Ascending aorta (tissue), 2 donors: ENCODE measurements at regions not wholly inside any gene's neighbourhood (a gene's known extent, or its start where the extent isn't known, plus 50 kb on each side); places are given as distances from the start of the nearest gene placed in this dataset.

Experiments
- DNase-seq, 2 donors: peaks; one replicate each; pipeline ENCODE4 v3.0.0-alpha.2; 2019; ENCODE audit warnings: low spot score in 2 of 2
- H3K27ac ChIP-seq, 2 donors: fragments of 200-600 bp; sonication (generic); one replicate each; pipeline ENCODE4 v1.5.1; 2016 to 2017; ENCODE audit warnings: mild to moderate bottlenecking in 1 of 2
- H3K27me3 ChIP-seq: fragments of 200-600 bp; sonication (generic); one replicate; pipeline ENCODE4 v1.5.1; 2017
- H3K36me3 ChIP-seq, 2 donors: fragments of 200-600 bp; sonication (generic); one replicate each; pipeline ENCODE4 v1.5.1; 2016
- H3K4me1 ChIP-seq, 2 donors: fragments of 200-600 bp; sonication (generic); one replicate each; pipeline ENCODE4 v1.5.1; 2016 to 2017; ENCODE audit warnings: mild to moderate bottlenecking in 1 of 2
- H3K4me3 ChIP-seq, 2 donors: fragments of 200-600 bp; sonication (generic); one replicate each; pipeline ENCODE4 v1.5.1; 2016 to 2017; ENCODE audit warnings: mild to moderate bottlenecking in 1 of 2
- H3K9me3 ChIP-seq, 2 donors: fragments of 200-600 bp; sonication (generic); one replicate each; pipeline ENCODE4 v1.5.1; 2016
- intact Hi-C: fragments of 100-400 bp; cut with DNase I; formaldehyde crosslinking; loops from one replicate; pipeline ENCODE4 v1.15.1; 2023
- TF ChIP-seq, protein P1 (sequence below), 3 experiments: fragments of 200-600 bp in 2 of 3; fragments of 450-650 bp in 1 of 3; sonication (generic) in 2 of 3; IDR thresholded peaks; one replicate each; pipeline ENCODE4 v1.5.1; 2016 to 2019; ENCODE audit warnings: antibody characterized with exemption in 3 of 3, mild to moderate bottlenecking in 1 of 3, moderate library complexity in 1 of 3

DNA sequence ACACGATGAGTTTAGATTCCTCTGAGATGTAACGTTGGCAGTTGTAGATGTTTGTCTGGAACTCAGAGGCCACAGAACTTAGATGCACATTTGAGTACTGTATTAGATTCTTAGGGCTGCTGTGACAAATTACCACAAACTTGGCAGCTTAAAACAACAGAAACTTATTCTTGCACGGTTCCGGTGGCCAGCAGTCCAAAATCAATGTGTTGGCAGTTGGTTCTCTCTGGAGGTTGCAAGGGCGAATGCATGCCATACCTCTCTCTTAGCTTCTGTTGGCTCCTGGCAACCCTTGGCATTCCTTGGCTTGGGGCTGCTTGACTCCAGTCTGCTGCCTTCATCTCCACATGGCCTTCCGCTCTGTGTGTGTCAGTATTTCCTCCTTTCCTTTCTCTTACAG lies 118.9 kb downstream of the C12orf75 start:
- no peaks in the 10 kb centered on the region for H3K36me3 ChIP-seq
- TF ChIP-seq, protein P1, sequence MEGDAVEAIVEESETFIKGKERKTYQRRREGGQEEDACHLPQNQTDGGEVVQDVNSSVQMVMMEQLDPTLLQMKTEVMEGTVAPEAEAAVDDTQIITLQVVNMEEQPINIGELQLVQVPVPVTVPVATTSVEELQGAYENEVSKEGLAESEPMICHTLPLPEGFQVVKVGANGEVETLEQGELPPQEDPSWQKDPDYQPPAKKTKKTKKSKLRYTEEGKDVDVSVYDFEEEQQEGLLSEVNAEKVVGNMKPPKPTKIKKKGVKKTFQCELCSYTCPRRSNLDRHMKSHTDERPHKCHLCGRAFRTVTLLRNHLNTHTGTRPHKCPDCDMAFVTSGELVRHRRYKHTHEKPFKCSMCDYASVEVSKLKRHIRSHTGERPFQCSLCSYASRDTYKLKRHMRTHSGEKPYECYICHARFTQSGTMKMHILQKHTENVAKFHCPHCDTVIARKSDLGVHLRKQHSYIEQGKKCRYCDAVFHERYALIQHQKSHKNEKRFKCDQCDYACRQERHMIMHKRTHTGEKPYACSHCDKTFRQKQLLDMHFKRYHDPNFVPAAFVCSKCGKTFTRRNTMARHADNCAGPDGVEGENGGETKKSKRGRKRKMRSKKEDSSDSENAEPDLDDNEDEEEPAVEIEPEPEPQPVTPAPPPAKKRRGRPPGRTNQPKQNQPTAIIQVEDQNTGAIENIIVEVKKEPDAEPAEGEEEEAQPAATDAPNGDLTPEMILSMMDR (IDR thresholded peaks at IDR 0.05), result no peak
- H3K4me1 ChIP-seq, result peaks cover 0 to 8% of the 10 kb centered on the region in 2 donors
- H3K4me3 ChIP-seq, result no peak overlapping the region
- no peaks in the 10 kb centered on the region for H3K27me3 ChIP-seq
- DNase-seq, result no peak
- no peaks in the 10 kb centered on the region for H3K9me3 ChIP-seq
- intact Hi-C loops, result no loop called here
- no peak overlapping the region for H3K27ac ChIP-seq

DNA sequence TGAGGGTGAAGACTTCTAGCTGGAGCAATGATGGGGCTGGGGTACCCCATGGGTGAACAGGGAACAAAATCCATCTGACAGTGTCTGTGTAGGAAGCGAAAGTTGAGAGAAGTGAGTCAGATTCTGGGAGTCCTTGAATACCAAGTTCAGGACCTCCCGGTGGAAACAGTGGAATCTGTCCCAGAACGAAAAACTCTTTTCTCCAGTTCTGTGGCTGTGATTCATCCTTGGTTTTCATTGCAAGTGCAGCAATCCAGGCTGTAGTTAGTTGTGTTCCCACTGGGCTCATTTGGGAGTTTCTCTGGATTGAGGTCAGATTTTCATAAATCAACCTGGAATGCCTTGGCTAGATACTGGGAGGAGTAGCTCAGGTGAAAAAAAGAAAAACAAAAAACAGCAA lies 120.7 kb downstream of the C12orf75 start:
- no peaks in the 10 kb centered on the region for H3K9me3 ChIP-seq
- H3K4me3 ChIP-seq, result no peak overlapping the region
- intact Hi-C loops, result no loop called here
- peaks cover 0 to 3% of the 10 kb centered on the region in 2 donors for H3K4me1 ChIP-seq
- DNase-seq, result no peak
- no peak overlapping the region for H3K27ac ChIP-seq
- H3K27me3 ChIP-seq, result no peaks in the 10 kb centered on the region
- TF ChIP-seq, protein P1 (IDR thresholded peaks at IDR 0.05), result no peak
- no peaks in the 10 kb centered on the region for H3K36me3 ChIP-seq

DNA sequence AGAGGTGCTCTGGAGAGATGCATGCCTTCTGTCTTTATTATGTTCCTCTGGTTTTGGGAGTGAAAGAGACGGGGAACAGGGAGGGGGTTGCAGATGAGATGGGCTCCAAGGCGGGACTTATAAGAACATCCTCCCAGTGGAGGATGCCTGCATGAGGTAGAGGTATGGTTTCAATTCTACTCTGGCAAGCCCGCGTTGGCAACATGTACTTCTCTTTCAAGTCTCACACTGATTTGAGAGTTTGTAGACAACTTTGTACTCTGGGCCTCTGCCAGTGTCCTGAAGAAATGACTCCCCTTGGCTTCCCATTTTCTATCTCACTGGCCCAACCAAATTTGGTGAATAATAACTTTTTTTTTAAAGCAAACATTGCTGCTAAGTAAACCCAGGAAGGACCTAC lies 121.3 kb downstream of the C12orf75 start:
- no peaks in the 10 kb centered on the region for H3K9me3 ChIP-seq

DNA sequence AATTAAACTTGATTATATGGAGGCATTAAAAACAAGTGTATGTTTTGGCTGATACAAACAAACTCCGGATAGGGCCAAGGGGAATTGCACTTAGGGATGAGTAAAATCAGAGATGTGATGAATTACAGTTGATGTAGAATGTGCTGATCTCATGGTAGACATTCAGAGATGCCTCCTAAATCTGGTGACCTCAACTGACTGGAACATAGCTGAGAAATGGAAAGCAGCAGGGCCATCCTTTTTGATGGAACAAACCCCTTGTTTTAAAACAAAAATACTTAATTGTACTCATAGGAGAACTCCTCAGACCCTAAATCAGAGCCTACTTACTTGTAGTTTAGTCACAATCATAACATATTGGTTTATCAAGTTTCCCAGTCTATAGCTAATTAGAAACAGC lies 122.8 kb downstream of the C12orf75 start:
- Histone ChIP-seq H3K27ac (no peak overlapping the region), H3K9me3 (no peaks in the 10 kb centered on the region), H3K27me3 (no peaks in the 10 kb centered on the region), H3K4me1 (peaks cover 0 to 3% of the 10 kb centered on the region in 2 donors), H3K36me3 (no peaks in the 10 kb centered on the region), H3K4me3 (no peak overlapping the region)
- no peak for DNase-seq
- intact Hi-C loops, result no loop called here
- TF ChIP-seq, protein P1 (IDR thresholded peaks at IDR 0.05), result no peak

More for the DNA sequence above, 121.3 kb downstream of the C12orf75 start:
- no peak overlapping the region for H3K4me3 ChIP-seq
- H3K36me3 ChIP-seq, result no peaks in the 10 kb centered on the region
- no peaks in the 10 kb centered on the region for H3K27me3 ChIP-seq
- TF ChIP-seq, protein P1 (IDR thresholded peaks at IDR 0.05), result no peak
- H3K27ac ChIP-seq, result no peak overlapping the region
- H3K4me1 ChIP-seq, result peaks cover 0 to 3% of the 10 kb centered on the region in 2 donors
- no peak for DNase-seq
- intact Hi-C loops, result no loop called here

DNA sequence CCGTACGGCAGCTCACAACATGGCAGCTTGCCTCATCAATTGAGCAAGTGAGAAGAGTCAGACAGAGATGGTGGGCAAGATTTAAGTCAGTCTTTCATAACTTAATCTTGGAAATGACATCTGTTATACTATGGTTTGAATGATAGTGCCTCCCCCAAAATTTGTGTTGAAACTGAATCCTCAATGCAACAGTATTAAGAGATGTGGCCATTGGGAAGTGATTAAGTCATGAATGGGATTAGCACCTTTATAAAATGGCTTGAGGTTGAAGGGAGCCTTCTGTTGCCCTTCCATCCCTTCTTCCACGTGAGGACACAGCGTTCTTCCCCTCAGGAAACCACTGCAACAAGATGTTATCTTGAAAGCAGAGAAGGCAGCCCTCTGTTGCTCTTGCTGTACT lies 124.2 kb downstream of the C12orf75 start:
- H3K27ac ChIP-seq, result no peak overlapping the region
- no peak overlapping the region for H3K4me3 ChIP-seq
- H3K9me3 ChIP-seq, result no peaks in the 10 kb centered on the region
- TF ChIP-seq, protein P1 (IDR thresholded peaks at IDR 0.05), result no peak
- H3K27me3 ChIP-seq, result no peaks in the 10 kb centered on the region
- no peak for DNase-seq
- no peaks in the 10 kb centered on the region for H3K36me3 ChIP-seq
- H3K4me1 ChIP-seq, result peaks cover 3% of the 10 kb centered on the region in 2 donors
- intact Hi-C loops, result no loop called here

DNA sequence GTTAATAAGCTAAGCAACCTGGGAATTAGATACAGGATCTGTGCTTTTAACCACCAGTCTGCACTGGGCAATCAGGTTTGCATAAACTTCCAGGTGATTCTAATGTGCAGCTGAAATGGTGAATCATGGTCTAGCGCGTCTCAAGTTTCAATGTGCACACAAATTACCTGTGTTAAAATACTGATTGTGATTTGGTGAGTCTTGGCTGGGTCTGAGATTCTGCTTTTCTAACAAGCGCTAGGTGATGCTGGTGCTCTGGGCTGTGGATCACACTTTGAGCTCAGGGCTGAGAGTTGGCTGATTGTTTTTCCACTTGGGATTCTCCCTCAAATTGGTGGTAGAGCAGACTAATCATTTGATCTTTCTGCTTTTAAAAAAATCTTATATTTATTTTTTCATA lies 124.8 kb downstream of the C12orf75 start:
- TF ChIP-seq, protein P1 (IDR thresholded peaks at IDR 0.05), result no peak
- Histone ChIP-seq H3K27me3 (no peaks in the 10 kb centered on the region), H3K4me3 (no peak overlapping the region), H3K36me3 (no peaks in the 10 kb centered on the region), H3K27ac (no peak overlapping the region), H3K4me1 (peaks cover 3 to 8% of the 10 kb centered on the region in 2 donors), H3K9me3 (no peaks in the 10 kb centered on the region)
- DNase-seq, result no peak
- intact Hi-C loops, result no loop called here
